Activated naive CD8-positive, alpha-beta T cell treated with anti-CD3 and anti-CD28 coated beads for 36 hours (primary cell): ENCODE measurements at regions not wholly inside any gene's neighbourhood (a gene's known extent, or its start where the extent isn't known, plus 50 kb on each side); places are given as distances from the start of the nearest gene placed in this dataset.

Source experiments
- DNase-seq: peaks from one replicate; pipeline ENCODE4 v3.0.0; 2021
- H3K27ac Mint-ChIP-seq: one replicate; pipeline ENCODE4 v1.8.0; 2022; ENCODE audit warnings: mild to moderate bottlenecking, moderate library complexity, mixed read lengths
- H3K27me3 Mint-ChIP-seq: one replicate; pipeline ENCODE4 v1.8.0; 2022; ENCODE audit warnings: mild to moderate bottlenecking, mixed read lengths
- H3K36me3 Mint-ChIP-seq: one replicate; pipeline ENCODE4 v1.8.0; 2021; ENCODE audit warnings: mild to moderate bottlenecking, mixed read lengths
- H3K4me1 Mint-ChIP-seq: one replicate; pipeline ENCODE4 v1.8.0; 2021; ENCODE audit warnings: mixed read lengths
- H3K4me3 Mint-ChIP-seq: one replicate; pipeline ENCODE4 v1.8.0; 2022; ENCODE audit warnings: mild to moderate bottlenecking, moderate library complexity, mixed read lengths
- H3K9me3 Mint-ChIP-seq: one replicate; pipeline ENCODE4 v1.8.0; 2022; ENCODE audit warnings: mixed read lengths

GRCh38 chr6:43912598-43913371 lies 142.8 kb downstream of the VEGFA start:
- Mint-ChIP-seq H3K4me1 (no peaks in the 10 kb centered on the region), H3K36me3 (no peaks in the 10 kb centered on the region), H3K27ac (no peak overlapping the region), H3K9me3 (no peaks in the 10 kb centered on the region), H3K27me3 (no peaks in the 10 kb centered on the region), H3K4me3 (no peak overlapping the region)
- no peak for DNase-seq

- Mint-ChIP-seq H3K27me3 (no peaks in the 10 kb centered on the region), H3K4me3 (no peak overlapping the region), H3K27ac (no peak overlapping the region), H3K36me3 (no peaks in the 10 kb centered on the region), H3K4me1 (no peaks in the 10 kb centered on the region), H3K9me3 (no peaks in the 10 kb centered on the region)
- DNase-seq: no peak
Measured at GRCh38 chr6:43912116-43912577, 142.1 kb downstream of the VEGFA start.

DNA sequence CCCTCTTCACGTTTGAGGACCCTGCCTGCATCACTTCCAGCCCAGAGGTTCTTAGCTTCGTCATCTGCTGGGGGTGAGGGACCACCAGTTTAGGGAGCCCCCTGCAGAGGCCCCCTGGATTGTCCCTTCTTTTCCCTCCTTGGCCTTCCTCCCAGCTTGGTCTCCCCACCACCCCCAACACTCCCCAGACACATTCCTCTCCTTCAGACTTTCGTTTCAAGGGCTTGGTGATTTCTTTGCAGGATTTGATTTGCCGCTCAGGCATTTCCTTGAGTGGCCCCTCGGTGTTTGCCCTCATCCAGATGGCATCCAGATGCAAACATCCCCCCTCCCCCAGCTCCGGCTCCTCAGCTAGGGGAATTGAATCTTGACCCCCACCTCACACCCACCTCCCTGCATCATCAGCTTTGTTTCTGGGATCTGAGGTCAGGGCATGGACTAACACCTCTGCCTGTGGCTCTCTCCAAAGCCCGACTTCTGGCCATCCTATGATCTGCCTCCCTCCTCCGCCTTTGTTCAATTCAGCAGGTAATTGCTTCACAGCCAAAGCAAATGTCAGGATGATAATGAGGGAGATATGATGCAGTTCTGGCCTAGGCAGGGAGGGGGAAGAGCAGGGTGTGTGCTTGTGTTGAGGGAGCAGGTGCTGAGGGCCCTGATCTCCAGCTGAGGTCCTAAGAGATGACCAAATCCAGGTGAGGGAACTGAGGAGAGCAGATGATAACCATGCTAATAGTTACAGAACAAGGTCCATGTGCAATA lies 141.5 kb downstream of the VEGFA start:
- Mint-ChIP-seq H3K9me3 (no peaks in the 10 kb centered on the region), H3K4me3 (no peak overlapping the region), H3K27me3 (no peaks in the 10 kb centered on the region), H3K4me1 (no peaks in the 10 kb centered on the region), H3K36me3 (no peaks in the 10 kb centered on the region), H3K27ac (no peak overlapping the region)
- DNase-seq: no peak

DNA sequence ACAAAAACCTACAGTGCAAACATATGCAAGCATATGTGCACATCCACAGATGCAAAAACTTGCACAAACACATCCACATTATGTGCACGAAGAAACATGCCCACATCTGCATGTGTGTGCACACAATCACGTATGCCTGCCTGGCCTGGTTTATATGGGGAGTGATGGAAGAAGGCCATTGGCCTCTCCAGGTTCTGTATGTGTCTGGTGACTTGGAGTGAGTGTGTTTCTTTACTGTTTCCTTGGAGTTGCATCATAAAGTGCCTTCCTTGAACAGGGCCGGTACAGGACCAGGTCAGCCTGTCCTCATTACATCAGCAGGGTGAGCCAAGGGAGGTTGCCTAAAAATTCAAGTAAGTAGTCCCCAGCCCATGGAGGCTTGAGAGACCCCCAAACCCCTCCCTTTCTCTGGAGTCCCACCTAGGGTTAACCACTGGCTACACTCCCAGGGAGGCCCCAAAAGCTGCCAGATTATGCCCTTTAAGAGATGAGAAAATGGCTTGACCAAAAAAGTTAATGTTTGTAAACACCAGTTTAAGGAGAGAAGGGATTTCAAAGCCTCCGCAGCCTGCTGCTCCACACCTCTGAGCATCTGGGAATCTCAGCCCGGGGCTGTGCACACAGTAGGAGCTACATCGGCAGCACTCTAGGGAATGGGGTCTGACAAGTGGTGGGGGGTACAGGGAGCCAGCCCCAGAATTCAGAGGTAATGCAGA lies 140.8 kb downstream of the VEGFA start:
- H3K27me3 Mint-ChIP-seq: no peaks in the 10 kb centered on the region
- no peak for DNase-seq
- no peak overlapping the region for H3K4me3 Mint-ChIP-seq
- H3K9me3 Mint-ChIP-seq: no peaks in the 10 kb centered on the region
- no peaks in the 10 kb centered on the region for H3K36me3 Mint-ChIP-seq
- H3K27ac Mint-ChIP-seq: no peak overlapping the region
- H3K4me1 Mint-ChIP-seq: no peaks in the 10 kb centered on the region

- Mint-ChIP-seq H3K4me3 (no peak overlapping the region), H3K27ac (no peak overlapping the region), H3K36me3 (no peaks in the 10 kb centered on the region), H3K27me3 (no peaks in the 10 kb centered on the region), H3K9me3 (no peaks in the 10 kb centered on the region), H3K4me1 (no peaks in the 10 kb centered on the region)
- DNase-seq: no peak
Measured at GRCh38 chr6:43910149-43910637, 140.2 kb downstream of the VEGFA start.

DNA sequence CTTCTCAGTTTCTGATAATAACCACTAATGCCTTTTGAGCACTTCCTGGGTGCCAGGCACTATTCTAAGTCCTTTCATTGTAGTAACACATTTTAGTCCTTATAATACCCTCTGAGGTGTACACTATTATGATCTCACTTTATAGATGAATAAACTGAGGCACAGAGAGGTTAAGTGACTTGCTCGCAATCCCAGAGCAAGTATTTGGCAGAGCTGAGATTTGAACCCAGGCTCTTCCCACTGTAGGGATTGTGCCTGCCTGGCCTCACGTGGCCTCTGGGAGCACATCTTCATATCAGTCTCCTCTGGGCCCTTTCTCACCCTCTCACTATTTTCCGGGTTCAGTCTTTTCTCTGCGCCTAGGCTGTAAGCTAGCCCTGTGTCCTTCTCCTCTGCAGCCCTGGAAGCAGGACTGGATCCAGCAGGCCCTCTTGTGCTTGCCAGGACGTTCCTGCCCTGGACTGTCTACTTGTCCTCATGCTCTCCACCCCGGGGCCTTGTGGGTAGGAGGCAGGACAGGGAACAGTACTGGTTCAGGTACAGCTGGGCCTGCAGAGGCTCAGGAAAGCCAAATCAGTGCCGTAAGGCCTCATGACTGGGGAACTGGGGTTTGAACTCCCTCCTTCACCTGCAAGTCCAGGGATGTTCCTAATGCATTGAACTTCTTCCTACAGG lies 139.6 kb downstream of the VEGFA start:
- no peak overlapping the region for H3K4me3 Mint-ChIP-seq
- no peak for DNase-seq
- H3K27ac Mint-ChIP-seq: no peak overlapping the region
- no peaks in the 10 kb centered on the region for H3K9me3 Mint-ChIP-seq
- no peaks in the 10 kb centered on the region for H3K36me3 Mint-ChIP-seq
- H3K4me1 Mint-ChIP-seq: no peaks in the 10 kb centered on the region
- no peaks in the 10 kb centered on the region for H3K27me3 Mint-ChIP-seq

- no peaks in the 10 kb centered on the region for H3K9me3 Mint-ChIP-seq
- H3K27ac Mint-ChIP-seq: no peak overlapping the region
- no peaks in the 10 kb centered on the region for H3K27me3 Mint-ChIP-seq
- H3K4me1 Mint-ChIP-seq: no peaks in the 10 kb centered on the region
- no peaks in the 10 kb centered on the region for H3K36me3 Mint-ChIP-seq
- no peak for DNase-seq
- H3K4me3 Mint-ChIP-seq: no peak overlapping the region
Measured at GRCh38 chr6:43907789-43908472, 137.9 kb downstream of the VEGFA start.

GRCh38 chr6:43907312-43907711 lies 137.3 kb downstream of the VEGFA start:
- H3K4me1 Mint-ChIP-seq: no peaks in the 10 kb centered on the region
- H3K9me3 Mint-ChIP-seq: no peaks in the 10 kb centered on the region
- DNase-seq: no peak
- no peak overlapping the region for H3K27ac Mint-ChIP-seq
- no peak overlapping the region for H3K4me3 Mint-ChIP-seq
- H3K36me3 Mint-ChIP-seq: no peaks in the 10 kb centered on the region
- no peaks in the 10 kb centered on the region for H3K27me3 Mint-ChIP-seq

DNA sequence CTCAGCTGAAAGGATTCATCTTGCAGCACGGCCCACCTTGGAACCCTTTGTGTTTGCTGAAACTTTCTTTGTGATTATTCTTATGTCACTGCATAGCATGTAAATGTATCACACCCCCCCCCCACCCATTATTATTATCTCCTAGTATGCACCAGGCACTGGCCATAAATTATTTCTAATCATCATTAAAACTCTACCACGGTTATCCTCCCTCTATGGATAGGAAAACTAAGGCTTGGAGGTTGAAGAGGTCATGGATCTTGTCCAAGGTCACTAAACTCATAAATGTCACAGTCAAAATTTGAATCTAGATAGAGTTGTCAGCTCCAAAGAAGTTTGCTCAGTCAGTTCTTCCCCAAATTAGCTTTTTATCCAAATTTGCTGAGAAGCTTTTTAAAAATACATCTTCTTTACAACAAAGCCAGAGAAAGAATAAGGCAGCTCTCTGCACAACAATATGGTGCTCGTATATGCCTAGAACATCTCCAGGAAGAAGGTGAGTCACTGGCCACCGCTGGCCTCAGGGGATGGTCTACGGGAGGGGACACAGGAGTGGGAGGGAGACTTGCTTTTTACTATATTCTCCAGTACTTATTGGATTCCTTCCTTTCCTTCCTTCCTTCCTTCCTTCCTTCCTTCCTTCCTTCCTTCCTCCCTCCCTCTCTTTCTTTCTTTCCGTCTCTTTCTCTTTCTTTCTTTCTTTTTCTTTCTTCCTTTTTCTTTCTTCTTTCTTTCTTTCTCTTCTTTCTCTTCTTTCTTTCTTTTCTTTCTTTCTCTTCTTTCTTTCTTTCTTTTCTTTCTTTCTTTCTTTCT lies 134.5 kb downstream of the VEGFA start:
- no peaks in the 10 kb centered on the region for H3K36me3 Mint-ChIP-seq

GRCh38 chr6:43903739-43904290 lies 133.8 kb downstream of the VEGFA start:
- no peak overlapping the region for H3K27ac Mint-ChIP-seq
- H3K36me3 Mint-ChIP-seq: no peaks in the 10 kb centered on the region
- no peak overlapping the region for H3K4me3 Mint-ChIP-seq
- H3K4me1 Mint-ChIP-seq: no peaks in the 10 kb centered on the region
- no peaks in the 10 kb centered on the region for H3K9me3 Mint-ChIP-seq
- no peaks in the 10 kb centered on the region for H3K27me3 Mint-ChIP-seq
- no peak for DNase-seq

More for the DNA sequence above, 134.5 kb downstream of the VEGFA start:
- no peaks in the 10 kb centered on the region for H3K27me3 Mint-ChIP-seq
- no peak overlapping the region for H3K27ac Mint-ChIP-seq
- DNase-seq: no peak
- H3K4me1 Mint-ChIP-seq: no peaks in the 10 kb centered on the region
- no peaks in the 10 kb centered on the region for H3K9me3 Mint-ChIP-seq
- H3K4me3 Mint-ChIP-seq: no peak overlapping the region

- Mint-ChIP-seq H3K9me3 (peaks cover 3% of the 10 kb centered on the region), H3K36me3 (no peaks in the 10 kb centered on the region), H3K4me3 (no peak overlapping the region), H3K4me1 (no peaks in the 10 kb centered on the region), H3K27ac (no peak overlapping the region), H3K27me3 (no peaks in the 10 kb centered on the region)
- no peak for DNase-seq
Measured at GRCh38 chr6:43901733-43902230, 131.8 kb downstream of the VEGFA start.

- Mint-ChIP-seq H3K9me3 (peaks cover 3% of the 10 kb centered on the region), H3K4me3 (no peak overlapping the region), H3K4me1 (no peaks in the 10 kb centered on the region), H3K27me3 (no peaks in the 10 kb centered on the region), H3K36me3 (no peaks in the 10 kb centered on the region), H3K27ac (no peak overlapping the region)
- no peak for DNase-seq
Measured at GRCh38 chr6:43900916-43901732, 131.1 kb downstream of the VEGFA start.

DNA sequence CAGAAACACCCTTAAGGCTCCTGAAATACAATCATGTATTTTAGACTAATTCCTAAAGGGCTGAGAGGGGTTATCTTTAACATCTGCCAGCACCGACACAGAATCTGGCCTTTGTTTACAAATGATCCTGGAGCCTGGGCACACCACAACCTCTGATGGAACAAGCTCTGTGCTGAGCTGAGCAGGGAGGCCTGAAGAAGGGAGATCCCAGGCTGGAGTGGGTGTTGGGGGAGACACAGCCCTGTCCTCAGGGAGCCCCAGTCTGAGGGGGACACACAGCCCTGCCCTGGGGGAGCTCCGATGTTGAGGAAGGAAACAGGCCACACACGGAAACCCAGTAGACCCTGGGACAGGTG lies 130.5 kb downstream of the VEGFA start:
- no peaks in the 10 kb centered on the region for H3K27me3 Mint-ChIP-seq
- H3K4me1 Mint-ChIP-seq: no peaks in the 10 kb centered on the region
- DNase-seq: no peak
- peaks cover 3% of the 10 kb centered on the region for H3K9me3 Mint-ChIP-seq
- no peak overlapping the region for H3K27ac Mint-ChIP-seq
- no peak overlapping the region for H3K4me3 Mint-ChIP-seq
- no peaks in the 10 kb centered on the region for H3K36me3 Mint-ChIP-seq
